ENCODE measurements at regions not wholly inside any gene's neighbourhood (a gene's known extent, or its start where the extent isn't known, plus 50 kb on each side); places are given as distances from the start of the nearest gene placed in this dataset.

GRCh38 chr18:51621864-51622160 is 424.3 kb upstream of the MEX3C start:
- WGBS, 2 experiments (ENCODE audit: extremely low coverage in 1 of 2, insufficient coverage in 1 of 2, insufficient read length in 1 of 2, insufficient replicate concordance in 2 of 2, low coverage in 1 of 2, low lambda C conversion rate in 2 of 2, missing lambda C conversion rate in 1 of 2) = 53% methylated on average over 5 of the region's 5 CpGs; no CpG with 5 or more reads in 1 of the 2 experiments
- Histone ChIP-seq H3K79me2 (ENCODE audit: control insufficient read depth in 1 of 2, insufficient read depth in 2 of 2, low read length in 2 of 2) (no peaks in the 10 kb centered on the region), H3K56ac (replicated peaks; ENCODE audit: insufficient read length, low read depth, low read length) (no peak overlapping the region), H3K27me3 (replicated peaks in 1 of 4; ENCODE audit: control insufficient read depth in 3 of 4, extremely low read depth in 1 of 4, insufficient read depth in 3 of 4, low read length in 3 of 4) (no peaks in the 10 kb centered on the region), H3K4me3 (ENCODE audit: extremely low read depth in 1 of 4, insufficient read depth in 2 of 4, low read depth in 3 of 4, low read length in 4 of 4) (no peak overlapping the region), H3K14ac (ENCODE audit: insufficient read length) (no peak overlapping the region), H3K79me1 (ENCODE audit: low read depth, low read length) (no peaks in the 10 kb centered on the region), H2BK15ac (ENCODE audit: low read length) (no peak overlapping the region), H3K9ac (replicated peaks in 1 of 4; ENCODE audit: extremely low read depth in 1 of 4, low read depth in 3 of 4, low read length in 3 of 4) (no peak overlapping the region), H4K5ac (ENCODE audit: insufficient read length, low read depth, low read length) (no peak overlapping the region), H2BK5ac (ENCODE audit: low read depth, low read length) (no peak overlapping the region), H3K4ac (replicated peaks; ENCODE audit: insufficient read length, low read depth, low read length) (no peak overlapping the region), H3K23ac (ENCODE audit: insufficient read length) (no peak overlapping the region), H3K27ac (ENCODE audit: low read depth, low read length) (no peak overlapping the region), H4K91ac (replicated peaks; ENCODE audit: insufficient read length, low read length) (no peak overlapping the region), H3K4me2 (ENCODE audit: insufficient read depth in 1 of 2, low read depth in 2 of 2, low read length in 2 of 2) (peak overlapping the region; percentile 31; a peak in 3 of 4 replicates), H3K36me3 (ENCODE audit: control insufficient read depth in 2 of 4, insufficient read depth in 4 of 4, low read length in 3 of 4) (no peaks in the 10 kb centered on the region), H4K8ac (ENCODE audit: extremely low read depth, insufficient read depth, low read length) (no peak overlapping the region), H3K9me3 (ENCODE audit: insufficient read depth in 2 of 2, low read depth in 1 of 2, low read length in 1 of 2) (no peaks in the 10 kb centered on the region), H3K23me2 (ENCODE audit: low read depth, low read length) (no peaks in the 10 kb centered on the region), H2BK120ac (replicated peaks; ENCODE audit: low read depth, low read length) (no peak overlapping the region), H3K18ac (ENCODE audit: extremely low read depth, low read length) (no peak overlapping the region), H4K20me1 (replicated peaks in 1 of 2; ENCODE audit: control insufficient read depth in 1 of 2, insufficient read depth in 2 of 2, low read length in 2 of 2) (no peaks in the 10 kb centered on the region), H2AFZ (ENCODE audit: low read length) (peak overlapping the region; percentile 93), H2BK12ac (ENCODE audit: low read depth, low read length) (peak overlapping the region; percentile 73; the same call in 1 of the 2 replicates), H3K4me1 (replicated peaks in 1 of 4; ENCODE audit: control insufficient read depth in 3 of 4, insufficient read depth in 4 of 4, low read length in 3 of 4) (peaks cover 0 to 11% (median 8%) of the 10 kb centered on the region in 4 experiments; a peak in 5 of 7 replicates), H2AK5ac (ENCODE audit: low read depth, low read length) (no peak overlapping the region), H2BK20ac (ENCODE audit: low read length) (no peak overlapping the region; the same call in 1 of the 2 replicates)
- TF ChIP-seq YY1 (IDR thresholded peaks at IDR 0.05; ENCODE audit: low read depth, low read length) (no peak), CBX5 (IDR thresholded peaks at IDR 0.05; ENCODE audit: low read depth, low read length) (no peak), KDM4A (IDR thresholded peaks at IDR 0.05; ENCODE audit: low read depth, low read length, severe bottlenecking) (no peak), CHD1 (IDR thresholded peaks at IDR 0.05; ENCODE audit: low read depth, low read length) (no peak), BCL11A (IDR thresholded peaks at IDR 0.05; ENCODE audit: low read depth in 2 of 2, low read length in 2 of 2) (no peak), CHD2 (IDR thresholded peaks at IDR 0.05; ENCODE audit: low read length) (no peak), POLR2AphosphoS5 (IDR thresholded peaks at IDR 0.05; ENCODE audit: low read depth, low read length) (no peak), GTF2F1 (IDR thresholded peaks at IDR 0.05; ENCODE audit: borderline replicate concordance, low read depth, low read length) (no peak), SP1 (IDR thresholded peaks at IDR 0.05; ENCODE audit: low read depth, low read length) (no peak), RNF2 (IDR thresholded peaks at IDR 0.05; ENCODE audit: borderline replicate concordance, low read depth, low read length, missing control alignments, poor library complexity, severe bottlenecking) (no peak)
- DNase-seq (ENCODE audit: low read depth in 1 of 2, low spot score in 2 of 2) (peak in 1 of 2 experiments; percentile 46), FAIRE-seq (peak; percentile 58)
- ChIA-PET CTCF (ENCODE audit: partially characterized antibody) (interaction anchor here (0.7 to 3.7 kb wide), 19 partner anchors 9 to 515 kb away, joined by 3 to 24 read pairs (median 5); no protein-coding TSS in a partner anchor), POLR2A (ENCODE audit: partially characterized antibody) (no interaction called here)
